H9 (cell line): ENCODE measurements at regions not wholly inside any gene's neighbourhood (a gene's known extent, or its start where the extent isn't known, plus 50 kb on each side); places are given as distances from the start of the nearest gene placed in this dataset.

Source experiments
- DNase-seq: peaks from one replicate; pipeline ENCODE4 v3.0.0-alpha.2; 2017
- H2AFZ ChIP-seq: one replicate; pipeline ENCODE4 v1.6.1; 2013; ENCODE audit warnings: mild to moderate bottlenecking, low read length, control low read depth, moderate library complexity
- H2AK5ac ChIP-seq: 2 replicates; pipeline ENCODE4 v1.6.1; 2013; ENCODE audit warnings: low read length, control low read depth, mixed read lengths; ENCODE audit not compliant: insufficient read length
- H2BK120ac ChIP-seq: one replicate; pipeline ENCODE4 v1.6.1; 2013; ENCODE audit warnings: low read depth, mild to moderate bottlenecking, low read length, control low read depth, inconsistent platforms; ENCODE audit not compliant: poor library complexity, severe bottlenecking
- H2BK12ac ChIP-seq: 2 replicates; pipeline ENCODE4 v1.6.1; 2013; ENCODE audit warnings: low read length, control low read depth, mixed read lengths, low read depth; ENCODE audit not compliant: insufficient read length
- H2BK15ac ChIP-seq: 2 replicates; pipeline ENCODE4 v1.6.1; 2013; ENCODE audit warnings: low read depth, low read length, control low read depth
- H2BK20ac ChIP-seq: one replicate; pipeline ENCODE4 v1.6.1; 2013; ENCODE audit warnings: low read depth, mild to moderate bottlenecking, low read length, control low read depth, inconsistent platforms; ENCODE audit not compliant: poor library complexity, severe bottlenecking
- H2BK5ac ChIP-seq: 2 replicates; pipeline ENCODE4 v1.6.1; 2013; ENCODE audit warnings: low read length, control low read depth, mixed read lengths; ENCODE audit not compliant: insufficient read length
- H3K14ac ChIP-seq: 2 replicates; pipeline ENCODE4 v1.6.1; 2013; ENCODE audit warnings: low read length, control low read depth; ENCODE audit not compliant: insufficient read depth
- H3K18ac ChIP-seq: 2 replicates; pipeline ENCODE4 v1.6.1; 2013; ENCODE audit warnings: low read depth, mild to moderate bottlenecking, mixed read lengths, low read length, control low read depth; ENCODE audit not compliant: insufficient read length
- H3K23ac ChIP-seq: 2 replicates; pipeline ENCODE4 v1.6.1; 2013; ENCODE audit warnings: low read length, control low read depth, mixed read lengths, low read depth; ENCODE audit not compliant: insufficient read length
- H3K23me2 ChIP-seq: 2 replicates; pipeline ENCODE4 v1.6.1; 2013; ENCODE audit warnings: low read depth, mild to moderate bottlenecking, mixed read lengths, low read length, control low read depth; ENCODE audit not compliant: insufficient read length, poor library complexity, severe bottlenecking
- H3K27ac ChIP-seq: 2 replicates; pipeline ENCODE4 v1.5.1; 2013; ENCODE audit warnings: low read length, control low read depth, mixed read lengths, low read depth; ENCODE audit not compliant: insufficient read length
- H3K27me3 ChIP-seq: 2 replicates; pipeline ENCODE4 v1.6.1; 2013; ENCODE audit warnings: low read length, control low read depth, inconsistent platforms; ENCODE audit not compliant: insufficient read depth
- H3K4ac ChIP-seq: 2 replicates; pipeline ENCODE4 v1.6.1; 2013; ENCODE audit warnings: low read depth, mild to moderate bottlenecking, control low read depth, inconsistent platforms, low read length, moderate library complexity
- H3K4me1 ChIP-seq: 2 replicates; pipeline ENCODE4 v1.6.1; 2013; ENCODE audit warnings: low read length, control low read depth, inconsistent platforms; ENCODE audit not compliant: insufficient read depth
- H3K4me2 ChIP-seq: 2 replicates; pipeline ENCODE4 v1.6.1; 2013; ENCODE audit warnings: low read length, control low read depth, mixed read lengths; ENCODE audit not compliant: insufficient read length, insufficient read depth
- H3K56ac ChIP-seq: 2 replicates; pipeline ENCODE4 v1.6.1; 2013; ENCODE audit warnings: low read depth, mild to moderate bottlenecking, mixed read lengths, low read length, control low read depth; ENCODE audit not compliant: insufficient read length
- H3K79me1 ChIP-seq: 2 replicates; pipeline ENCODE4 v1.6.1; 2013; ENCODE audit warnings: low read depth, mild to moderate bottlenecking, moderate library complexity, low read length, control low read depth, inconsistent platforms; ENCODE audit not compliant: insufficient read depth, poor library complexity, severe bottlenecking
- H3K79me2 ChIP-seq: 2 replicates; pipeline ENCODE4 v1.6.1; 2013; ENCODE audit warnings: low read length, control low read depth, inconsistent platforms; ENCODE audit not compliant: insufficient read depth
- H3K9ac ChIP-seq: 2 replicates; pipeline ENCODE4 v1.6.1; 2013; ENCODE audit warnings: low read length, control low read depth, mixed read lengths; ENCODE audit not compliant: insufficient read length; ENCODE audit errors: extremely low read depth
- H3K9me3 ChIP-seq: one replicate; pipeline ENCODE4 v1.6.1; 2013; ENCODE audit warnings: low read depth, low read length, inconsistent platforms; ENCODE audit not compliant: control insufficient read depth
- H3T11ph ChIP-seq: one replicate; pipeline ENCODE4 v1.6.1; 2013; ENCODE audit warnings: mild to moderate bottlenecking, low read length, control low read depth, inconsistent platforms
- H4K20me1 ChIP-seq: one replicate; pipeline ENCODE4 v1.6.1; 2013; ENCODE audit not compliant: control insufficient read depth, insufficient read length, insufficient read depth
- H4K5ac ChIP-seq: 2 replicates; pipeline ENCODE4 v1.6.1; 2013; ENCODE audit warnings: low read depth, mild to moderate bottlenecking, mixed read lengths, low read length, control low read depth; ENCODE audit not compliant: insufficient read length
- H4K8ac ChIP-seq: replicated peaks from 2 replicates; pipeline ENCODE4 v1.6.1; 2013; ENCODE audit warnings: low read length, control low read depth, mixed read lengths, low read depth; ENCODE audit not compliant: insufficient read length
- H4K91ac ChIP-seq: 2 replicates; pipeline ENCODE4 v1.6.1; 2013; ENCODE audit warnings: low read depth, mild to moderate bottlenecking, moderate library complexity, mixed read lengths, low read length, control low read depth; ENCODE audit not compliant: insufficient read length
- H3K27ac Mint-ChIP-seq, 3 experiments: 2 replicates in 2 of 3; 3 replicates in 1 of 3; pipeline ENCODE4 v1.8.0; 2020 to 2021; ENCODE audit warnings: mixed read lengths in 3 of 3, mild to moderate bottlenecking in 1 of 3, moderate library complexity in 1 of 3
- H3K27me3 Mint-ChIP-seq: 2 replicates; pipeline ENCODE4 v1.8.0; 2021; ENCODE audit warnings: low read depth, mild to moderate bottlenecking, moderate library complexity, mixed read lengths
- H3K36me3 Mint-ChIP-seq, 3 experiments: 2 replicates in 2 of 3; 3 replicates in 1 of 3; pipeline ENCODE4 v1.8.0; 2020 to 2021; ENCODE audit warnings: low read depth in 3 of 3, mixed read lengths in 3 of 3; ENCODE audit not compliant: insufficient read depth in 1 of 3
- H3K4me1 Mint-ChIP-seq, 2 experiments: 2 replicates each; pipeline ENCODE4 v1.8.0; 2020; ENCODE audit warnings: mixed read lengths in 2 of 2
- H3K4me3 Mint-ChIP-seq, 2 experiments: 2 replicates in 1 of 2; 3 replicates in 1 of 2; pipeline ENCODE4 v1.8.0; 2020 to 2021; ENCODE audit warnings: mild to moderate bottlenecking in 2 of 2, mixed read lengths in 2 of 2, moderate library complexity in 1 of 2
- H3K9me3 Mint-ChIP-seq, 2 experiments: 2 replicates in 1 of 2; 3 replicates in 1 of 2; pipeline ENCODE4 v1.8.0; 2020; ENCODE audit warnings: mild to moderate bottlenecking in 2 of 2, mixed read lengths in 2 of 2, moderate library complexity in 1 of 2
- WGBS: extraction: QIAGEN DNeasy Blood & Tissue Kit; methylation state at CpG from one replicate; pipeline ENCODE4 v1.1.7; 2013; ENCODE audit warnings: missing lambda C conversion rate, low lambda C conversion rate, mixed read lengths; ENCODE audit not compliant: insufficient read length; ENCODE audit errors: extremely low coverage; 5-methylcytosine and 5-hydroxymethylcytosine counted together
- TF ChIP-seq, protein P1 (sequence below): fragments of 200-600 bp; sonication (generic); conservative IDR thresholded peaks from 3 replicates; pipeline ENCODE4 v1.8.0; 2021; ENCODE audit warnings: antibody characterized with exemption, mild to moderate bottlenecking

DNA sequence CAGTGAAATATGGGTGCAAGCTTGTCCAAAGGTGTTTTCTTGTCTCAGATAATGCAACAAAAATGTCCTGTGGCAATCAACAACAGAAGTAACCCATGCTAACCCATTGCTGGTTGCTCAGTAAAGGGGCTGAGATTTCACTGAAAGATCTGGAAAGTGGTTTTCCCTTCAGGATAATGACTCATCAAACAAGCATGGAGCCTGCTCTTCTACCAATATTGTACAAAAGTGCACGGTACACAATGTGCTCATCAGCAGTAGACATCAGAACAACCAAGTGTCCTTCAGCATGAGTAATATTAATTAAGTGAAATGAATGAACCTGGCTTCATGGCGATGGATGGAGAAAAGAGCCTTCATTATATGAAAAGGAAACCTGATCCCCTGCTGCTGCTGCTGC, 287.1 kb upstream of the NEBL start:
- H4K8ac ChIP-seq: no peak overlapping the region
- no peak overlapping the region for H3K4me2 ChIP-seq
- H2BK120ac ChIP-seq: no peak overlapping the region
- no peak overlapping the region for H3K56ac ChIP-seq
- H2BK5ac ChIP-seq: no peak overlapping the region
- H3K79me1 ChIP-seq: no peaks in the 10 kb centered on the region
- no peak overlapping the region for H3K23ac ChIP-seq
- Mint-ChIP-seq H3K27ac (no peak overlapping the region), H3K4me3 (no peak overlapping the region), H3K27me3 (no peaks in the 10 kb centered on the region; the same call in 1 of the 2 replicates), H3K4me1 (peaks cover 5 to 11% of the 10 kb centered on the region in 2 experiments), H3K36me3 (peaks cover 15 to 17% (median 16%) of the 10 kb centered on the region in 3 experiments), H3K9me3 (peaks cover 12 to 13% of the 10 kb centered on the region in 2 experiments)
- H3K18ac ChIP-seq: no peak overlapping the region
- no peaks in the 10 kb centered on the region; the same call in 1 of the 2 replicates for H3K4me1 ChIP-seq
- DNase-seq: no peak
- H3T11ph ChIP-seq: no peak overlapping the region
- no peak overlapping the region for H4K5ac ChIP-seq
- no peak overlapping the region for H2BK15ac ChIP-seq
- no CpG with 5 or more reads among the region's 2 CpGs for WGBS
- H3K27ac ChIP-seq: no peak overlapping the region
- H3K79me2 ChIP-seq: no peaks in the 10 kb centered on the region
- H2BK20ac ChIP-seq: no peak overlapping the region
- H2AK5ac ChIP-seq: no peak overlapping the region
- H3K9me3 ChIP-seq: no peaks in the 10 kb centered on the region
- no peak overlapping the region for H2AFZ ChIP-seq
- H3K23me2 ChIP-seq: no peaks in the 10 kb centered on the region
- H3K27me3 ChIP-seq: no peaks in the 10 kb centered on the region
- H4K91ac ChIP-seq: no peak overlapping the region
- no peak overlapping the region for H3K14ac ChIP-seq
- H3K9ac ChIP-seq: no peak overlapping the region
- TF ChIP-seq, protein P1, sequence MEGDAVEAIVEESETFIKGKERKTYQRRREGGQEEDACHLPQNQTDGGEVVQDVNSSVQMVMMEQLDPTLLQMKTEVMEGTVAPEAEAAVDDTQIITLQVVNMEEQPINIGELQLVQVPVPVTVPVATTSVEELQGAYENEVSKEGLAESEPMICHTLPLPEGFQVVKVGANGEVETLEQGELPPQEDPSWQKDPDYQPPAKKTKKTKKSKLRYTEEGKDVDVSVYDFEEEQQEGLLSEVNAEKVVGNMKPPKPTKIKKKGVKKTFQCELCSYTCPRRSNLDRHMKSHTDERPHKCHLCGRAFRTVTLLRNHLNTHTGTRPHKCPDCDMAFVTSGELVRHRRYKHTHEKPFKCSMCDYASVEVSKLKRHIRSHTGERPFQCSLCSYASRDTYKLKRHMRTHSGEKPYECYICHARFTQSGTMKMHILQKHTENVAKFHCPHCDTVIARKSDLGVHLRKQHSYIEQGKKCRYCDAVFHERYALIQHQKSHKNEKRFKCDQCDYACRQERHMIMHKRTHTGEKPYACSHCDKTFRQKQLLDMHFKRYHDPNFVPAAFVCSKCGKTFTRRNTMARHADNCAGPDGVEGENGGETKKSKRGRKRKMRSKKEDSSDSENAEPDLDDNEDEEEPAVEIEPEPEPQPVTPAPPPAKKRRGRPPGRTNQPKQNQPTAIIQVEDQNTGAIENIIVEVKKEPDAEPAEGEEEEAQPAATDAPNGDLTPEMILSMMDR: no peak
- H4K20me1 ChIP-seq: no peaks in the 10 kb centered on the region
- H3K4ac ChIP-seq: no peak overlapping the region
- H2BK12ac ChIP-seq: no peak overlapping the region
